ENCODE measurements at regions not wholly inside any gene's neighbourhood (a gene's known extent, or its start where the extent isn't known, plus 50 kb on each side); places are given as distances from the start of the nearest gene placed in this dataset.
A peak's percentile ranks its signal among the peaks of the same experiment; 100 is the strongest.
"Not testable (repeated sequence)": the region's sequence is repeated elsewhere in the genome, so short reads cannot be mapped to it uniquely, and the experiment has no call there.

GRCh38 chr1:38725321-38725961 lies 134.1 kb downstream of the RRAGC start:
- not testable (repeated sequence) for H3K9me3 ChIP-seq (ENCODE audit: control insufficient read depth, low read length); H4K8ac ChIP-seq (ENCODE audit: low read length); H3K79me1 ChIP-seq (replicated peaks; ENCODE audit: low read length, poor library complexity, severe bottlenecking); H2BK15ac ChIP-seq (ENCODE audit: low read depth, poor library complexity, severe bottlenecking); H4K91ac ChIP-seq (ENCODE audit: low read length); H3K14ac ChIP-seq (ENCODE audit: low read length in 2 of 2); H3K4ac ChIP-seq (ENCODE audit: low read depth in 1 of 2, low read length in 2 of 2); H2BK5ac ChIP-seq (ENCODE audit: low read depth, low read length, poor library complexity, severe bottlenecking); H3K23ac ChIP-seq (ENCODE audit: low read length in 2 of 2); H3K18ac ChIP-seq (ENCODE audit: low read depth in 1 of 2, low read length in 2 of 2); H2AK5ac ChIP-seq (ENCODE audit: low read length, severe bottlenecking); H2AFZ ChIP-seq (ENCODE audit: low read depth, low read length); H3K27ac ChIP-seq (ENCODE audit: low read length, poor library complexity, severe bottlenecking); H3K4me1 ChIP-seq (ENCODE audit: control insufficient read depth, insufficient read depth, low read depth, low read length); H2BK120ac ChIP-seq (ENCODE audit: low read depth, low read length); H3K36me3 ChIP-seq (ENCODE audit: control insufficient read depth in 1 of 2, insufficient read depth in 2 of 2, low read depth in 1 of 2, low read length in 2 of 2); H3K9ac ChIP-seq (ENCODE audit: low read length); DNase-seq; H2BK12ac ChIP-seq (ENCODE audit: low read length in 2 of 2); H3K4me2 ChIP-seq (ENCODE audit: low read length, poor library complexity, severe bottlenecking); H3K4me3 ChIP-seq (ENCODE audit: insufficient read depth in 1 of 2, low read depth in 1 of 2, low read length in 2 of 2)
- H3K27me3 ChIP-seq (ENCODE audit: control insufficient read depth in 1 of 2, insufficient read depth in 1 of 2, low read length in 2 of 2), result peaks cover 27 to 37% of the 10 kb centered on the region in 2 experiments
- 91% methylated on average over 8 of the region's 8 CpGs for WGBS

- no peak overlapping the region for H3K27ac ChIP-seq (ENCODE audit: low read length, poor library complexity, severe bottlenecking)
- H3K9me3 ChIP-seq (ENCODE audit: control insufficient read depth, low read length), result no peaks in the 10 kb centered on the region
- no peak overlapping the region for H2BK5ac ChIP-seq (ENCODE audit: low read depth, low read length, poor library complexity, severe bottlenecking)
- H3K23ac ChIP-seq (ENCODE audit: low read length in 2 of 2), result no peak overlapping the region
- H3K4me3 ChIP-seq (ENCODE audit: insufficient read depth in 1 of 2, low read depth in 1 of 2, low read length in 2 of 2), result no peak overlapping the region
- no peak overlapping the region for H4K8ac ChIP-seq (ENCODE audit: low read length)
- H3K18ac ChIP-seq (ENCODE audit: low read depth in 1 of 2, low read length in 2 of 2), result peak overlapping the region in 1 of 2 experiments; percentile 77
- H2AK5ac ChIP-seq (ENCODE audit: low read length, severe bottlenecking), result no peak overlapping the region
- H3K9ac ChIP-seq (ENCODE audit: low read length), result no peak overlapping the region
- H2BK15ac ChIP-seq (ENCODE audit: low read depth, poor library complexity, severe bottlenecking), result peak overlapping the region; percentile 19
- H2BK12ac ChIP-seq (ENCODE audit: low read length in 2 of 2), result peak overlapping the region; percentile 57 to 86
- peaks cover 20 to 31% of the 10 kb centered on the region in 2 experiments for H3K27me3 ChIP-seq (ENCODE audit: control insufficient read depth in 1 of 2, insufficient read depth in 1 of 2, low read length in 2 of 2)
- no peak overlapping the region for H2AFZ ChIP-seq (ENCODE audit: low read depth, low read length)
- WGBS, result 63% methylated on average over 7 of the region's 7 CpGs
- peak; percentile 9 for DNase-seq
- H3K79me1 ChIP-seq (replicated peaks; ENCODE audit: low read length, poor library complexity, severe bottlenecking), result no peaks in the 10 kb centered on the region
- H3K4me2 ChIP-seq (ENCODE audit: low read length, poor library complexity, severe bottlenecking), result no peak overlapping the region
- no peak overlapping the region for H3K14ac ChIP-seq (ENCODE audit: low read length in 2 of 2)
- H3K36me3 ChIP-seq (ENCODE audit: control insufficient read depth in 1 of 2, insufficient read depth in 2 of 2, low read depth in 1 of 2, low read length in 2 of 2), result no peaks in the 10 kb centered on the region
- H3K4me1 ChIP-seq (ENCODE audit: control insufficient read depth, insufficient read depth, low read depth, low read length), result no peaks in the 10 kb centered on the region
- H4K91ac ChIP-seq (ENCODE audit: low read length), result peak overlapping the region; percentile 34
- H2BK120ac ChIP-seq (ENCODE audit: low read depth, low read length), result no peak overlapping the region
- no peak overlapping the region for H3K4ac ChIP-seq (ENCODE audit: low read depth in 1 of 2, low read length in 2 of 2)
These were observed 135.1 kb downstream of the RRAGC start for GRCh38 chr1:38724160-38725131.

GRCh38 chr1:38721816-38722215 lies 137.8 kb downstream of the RRAGC start:
- H3K4me1 ChIP-seq (ENCODE audit: control insufficient read depth, insufficient read depth, low read depth, low read length), result no peaks in the 10 kb centered on the region
- H3K14ac ChIP-seq (ENCODE audit: low read length in 2 of 2), result no peak overlapping the region
- no peak overlapping the region for H3K18ac ChIP-seq (ENCODE audit: low read depth in 1 of 2, low read length in 2 of 2)
- DNase-seq, result no peak
- no peak overlapping the region for H3K4me2 ChIP-seq (ENCODE audit: low read length, poor library complexity, severe bottlenecking)
- no peak overlapping the region for H3K23ac ChIP-seq (ENCODE audit: low read length in 2 of 2)
- no peak overlapping the region for H3K9ac ChIP-seq (ENCODE audit: low read length)
- no peaks in the 10 kb centered on the region for H3K79me1 ChIP-seq (replicated peaks; ENCODE audit: low read length, poor library complexity, severe bottlenecking)
- H2AK5ac ChIP-seq (ENCODE audit: low read length, severe bottlenecking), result no peak overlapping the region
- WGBS, result 93% methylated on average over 4 of the region's 4 CpGs
- H2BK12ac ChIP-seq (ENCODE audit: low read length in 2 of 2), result no peak overlapping the region
- no peak overlapping the region for H3K27ac ChIP-seq (ENCODE audit: low read length, poor library complexity, severe bottlenecking)
- no peak overlapping the region for H4K8ac ChIP-seq (ENCODE audit: low read length)
- no peak overlapping the region for H2BK5ac ChIP-seq (ENCODE audit: low read depth, low read length, poor library complexity, severe bottlenecking)
- H4K91ac ChIP-seq (ENCODE audit: low read length), result no peak overlapping the region
- peaks cover 12 to 31% of the 10 kb centered on the region in 2 experiments for H3K27me3 ChIP-seq (ENCODE audit: control insufficient read depth in 1 of 2, insufficient read depth in 1 of 2, low read length in 2 of 2)
- H3K4ac ChIP-seq (ENCODE audit: low read depth in 1 of 2, low read length in 2 of 2), result no peak overlapping the region
- no peak overlapping the region for H2BK120ac ChIP-seq (ENCODE audit: low read depth, low read length)
- H2AFZ ChIP-seq (ENCODE audit: low read depth, low read length), result no peak overlapping the region
- H2BK15ac ChIP-seq (ENCODE audit: low read depth, poor library complexity, severe bottlenecking), result no peak overlapping the region
- H3K36me3 ChIP-seq (ENCODE audit: control insufficient read depth in 1 of 2, insufficient read depth in 2 of 2, low read depth in 1 of 2, low read length in 2 of 2), result no peaks in the 10 kb centered on the region
- no peaks in the 10 kb centered on the region for H3K9me3 ChIP-seq (ENCODE audit: control insufficient read depth, low read length)
- H3K4me3 ChIP-seq (ENCODE audit: insufficient read depth in 1 of 2, low read depth in 1 of 2, low read length in 2 of 2), result no peak overlapping the region

- Histone ChIP-seq H4K8ac (ENCODE audit: low read length) (no peak overlapping the region), H2BK5ac (ENCODE audit: low read depth, low read length, poor library complexity, severe bottlenecking) (no peak overlapping the region), H3K79me1 (replicated peaks; ENCODE audit: low read length, poor library complexity, severe bottlenecking) (no peaks in the 10 kb centered on the region), H2BK120ac (ENCODE audit: low read depth, low read length) (no peak overlapping the region), H3K36me3 (ENCODE audit: control insufficient read depth in 1 of 2, insufficient read depth in 2 of 2, low read depth in 1 of 2, low read length in 2 of 2) (no peaks in the 10 kb centered on the region), H3K9me3 (ENCODE audit: control insufficient read depth, low read length) (no peaks in the 10 kb centered on the region), H2BK12ac (ENCODE audit: low read length in 2 of 2) (no peak overlapping the region), H3K4me2 (ENCODE audit: low read length, poor library complexity, severe bottlenecking) (no peak overlapping the region), H3K18ac (ENCODE audit: low read depth in 1 of 2, low read length in 2 of 2) (no peak overlapping the region), H2BK15ac (ENCODE audit: low read depth, poor library complexity, severe bottlenecking) (no peak overlapping the region), H4K91ac (ENCODE audit: low read length) (no peak overlapping the region), H2AK5ac (ENCODE audit: low read length, severe bottlenecking) (no peak overlapping the region), H3K4ac (ENCODE audit: low read depth in 1 of 2, low read length in 2 of 2) (no peak overlapping the region), H2AFZ (ENCODE audit: low read depth, low read length) (no peak overlapping the region), H3K14ac (ENCODE audit: low read length in 2 of 2) (no peak overlapping the region), H3K27me3 (ENCODE audit: control insufficient read depth in 1 of 2, insufficient read depth in 1 of 2, low read length in 2 of 2) (peaks cover 4 to 28% of the 10 kb centered on the region in 2 experiments), H3K27ac (ENCODE audit: low read length, poor library complexity, severe bottlenecking) (no peak overlapping the region), H3K23ac (ENCODE audit: low read length in 2 of 2) (no peak overlapping the region), H3K4me1 (ENCODE audit: control insufficient read depth, insufficient read depth, low read depth, low read length) (no peaks in the 10 kb centered on the region), H3K4me3 (ENCODE audit: insufficient read depth in 1 of 2, low read depth in 1 of 2, low read length in 2 of 2) (no peak overlapping the region), H3K9ac (ENCODE audit: low read length) (no peak overlapping the region)
- no peak for DNase-seq
- WGBS, result 94% methylated on average over 6 of the region's 7 CpGs
These were observed 139.7 kb downstream of the RRAGC start for GRCh38 chr1:38719880-38720279.

All from mesenchymal stem cell (in vitro differentiated cells and primary cell).